Activated naive CD4-positive, alpha-beta T cell treated with anti-CD3 and anti-CD28 coated beads, Interleukin-2, amount 50 U/mL, for 16 hours (primary cell): ENCODE measurements at regions not wholly inside any gene's neighbourhood (a gene's known extent, or its start where the extent isn't known, plus 50 kb on each side); places are given as distances from the start of the nearest gene placed in this dataset.
A peak's percentile ranks its signal among the peaks of the same experiment; 100 is the strongest.
"Not testable (repeated sequence)": the region's sequence is repeated elsewhere in the genome, so short reads cannot be mapped to it uniquely, and the experiment has no call there.

Experiments
- DNase-seq: peaks from one replicate; pipeline ENCODE4 v3.0.0-alpha.2; 2020

GRCh38 chr2:11997142-11997541 is 250.7 kb downstream of the LPIN1 start:
- DNase-seq: no peak

GRCh38 chr2:11998218-11998617 is 251.8 kb downstream of the LPIN1 start:
- DNase-seq: no peak

GRCh38 chr2:11998626-11999378 is 252.4 kb downstream of the LPIN1 start:
- no peak for DNase-seq

- no peak for DNase-seq
Measured at GRCh38 chr2:12001621-12002020, 255.2 kb downstream of the LPIN1 start.

- no peak for DNase-seq
Measured at GRCh38 chr2:12002215-12002614, 255.8 kb downstream of the LPIN1 start.

GRCh38 chr2:12004713-12005112 is 258.3 kb downstream of the LPIN1 start:
- DNase-seq: no peak

GRCh38 chr2:12005886-12006681 is 259.7 kb downstream of the LPIN1 start:
- peak; percentile 73 for DNase-seq

GRCh38 chr2:12006850-12007249 is 260.4 kb downstream of the LPIN1 start:
- DNase-seq: no peak

- DNase-seq: no peak
Measured at GRCh38 chr2:12007282-12007681, 260.9 kb downstream of the LPIN1 start.

- DNase-seq: no peak
Measured at GRCh38 chr2:12008425-12009061, 262.1 kb downstream of the LPIN1 start.

- DNase-seq: no peak
Measured at GRCh38 chr2:12009323-12009905, 263.0 kb downstream of the LPIN1 start.

GRCh38 chr2:12010059-12010458 is 263.6 kb downstream of the LPIN1 start:
- DNase-seq: no peak

- DNase-seq: no peak
Measured at GRCh38 chr2:12010779-12011178, 264.3 kb downstream of the LPIN1 start.

GRCh38 chr2:12014088-12014960 is 267.9 kb downstream of the LPIN1 start:
- no peak for DNase-seq

- no peak for DNase-seq
Measured at GRCh38 chr2:12017499-12018157, 271.2 kb downstream of the LPIN1 start.

GRCh38 chr2:12018726-12019125 is 272.3 kb downstream of the LPIN1 start:
- DNase-seq: not testable (repeated sequence)

GRCh38 chr2:12020833-12021469 is 274.5 kb downstream of the LPIN1 start:
- DNase-seq: no peak

GRCh38 chr2:12024197-12024907 is 277.9 kb downstream of the LPIN1 start:
- not testable (repeated sequence) for DNase-seq

- DNase-seq: no peak
Measured at GRCh38 chr2:12027136-12027535, 280.7 kb downstream of the LPIN1 start.

- DNase-seq: no peak
Measured at GRCh38 chr2:12031866-12032265, 285.4 kb downstream of the LPIN1 start.

GRCh38 chr2:12032398-12032797 is 286.0 kb downstream of the LPIN1 start:
- DNase-seq: no peak
